Keratinocyte (primary cell): ENCODE measurements at regions not wholly inside any gene's neighbourhood (a gene's known extent, or its start where the extent isn't known, plus 50 kb on each side); places are given as distances from the start of the nearest gene placed in this dataset.

Source experiments
- CTCF ChIP-seq, 3 experiments: IDR thresholded peaks in 1 of 3; conservative IDR thresholded peaks in 1 of 3; optimal IDR thresholded peaks in 1 of 3; 2 replicates in 2 of 3; 3 replicates in 1 of 3; pipeline versions ENCODE3 to v1.5.1; 2011; ENCODE audit warnings: low read length in 3 of 3, mild to moderate bottlenecking in 3 of 3, moderate library complexity in 2 of 3, control low read depth in 1 of 3, inconsistent platforms in 1 of 3; ENCODE audit not compliant: insufficient read depth in 2 of 3; ENCODE audit errors: extremely low read depth in 1 of 3
- EZH2 ChIP-seq: IDR thresholded peaks from one replicate; pipeline ENCODE4 v1.6.1; 2012; ENCODE audit warnings: inconsistent platforms, mild to moderate bottlenecking, low read length, moderate library complexity

- TF ChIP-seq CTCF (optimal IDR thresholded peaks at IDR 0.05 in 1 of 3, IDR thresholded peaks at IDR 0.05 in 1 of 3, conservative IDR thresholded peaks at IDR 0.05 in 1 of 3; ENCODE audit: extremely low read depth in 1 of 3, insufficient read depth in 2 of 3, low read length in 3 of 3) (no peak), EZH2 (no peak)
Observed at GRCh38 chr22:22814666-22815396, 72.8 kb upstream of the IGLL5 start.
